Inflammatory macrophage treated with lipopolysaccharide for 1 hour (primary cell): ENCODE measurements at regions not wholly inside any gene's neighbourhood (a gene's known extent, or its start where the extent isn't known, plus 50 kb on each side); places are given as distances from the start of the nearest gene placed in this dataset.
"Not testable (repeated sequence)": the region's sequence is repeated elsewhere in the genome, so short reads cannot be mapped to it uniquely, and the experiment has no call there.

Experiments
- DNase-seq, 2 donors: peaks; one replicate each; pipeline ENCODE4 v3.0.0-alpha.2; 2020 to 2022

- no peak for DNase-seq
Observed at GRCh38 chr12:31217356-31218130, 108.4 kb downstream of the SINHCAF start.

GRCh38 chr12:31218203-31219025, 107.5 kb downstream of the SINHCAF start:
- no peak for DNase-seq

- no peak for DNase-seq
Observed at GRCh38 chr12:31219521-31219920, 106.4 kb downstream of the SINHCAF start.

- DNase-seq = no peak
Observed at GRCh38 chr12:31220061-31220460, 105.9 kb downstream of the SINHCAF start.

- DNase-seq = peak in 1 of 2 donors; percentile 34
Observed at GRCh38 chr12:31220633-31221550, 105.1 kb downstream of the SINHCAF start.

- no peak for DNase-seq
Observed at GRCh38 chr12:31221551-31221945, 104.4 kb downstream of the SINHCAF start.

GRCh38 chr12:31222620-31223222, 103.2 kb downstream of the SINHCAF start:
- DNase-seq = no peak

GRCh38 chr12:31223640-31224039, 102.3 kb downstream of the SINHCAF start:
- not testable (repeated sequence) for DNase-seq

- DNase-seq = no peak
Observed at GRCh38 chr12:31224768-31225448, 101.0 kb downstream of the SINHCAF start.

- DNase-seq = no peak
Observed at GRCh38 chr12:31225656-31226535, 100.1 kb downstream of the SINHCAF start.

GRCh38 chr12:31226639-31227038, 99.3 kb downstream of the SINHCAF start:
- DNase-seq = no peak

- no peak for DNase-seq
Observed at GRCh38 chr12:31227401-31227981, 98.5 kb downstream of the SINHCAF start.

- DNase-seq = no peak
Observed at GRCh38 chr12:31228811-31229792, 96.8 kb downstream of the SINHCAF start.

- no peak for DNase-seq
Observed at GRCh38 chr12:31230004-31230403, 95.9 kb downstream of the SINHCAF start.
